AG09319 (cell line): ENCODE measurements at regions not wholly inside any gene's neighbourhood (a gene's known extent, or its start where the extent isn't known, plus 50 kb on each side); places are given as distances from the start of the nearest gene placed in this dataset.
"Not testable (repeated sequence)": the region's sequence is repeated elsewhere in the genome, so short reads cannot be mapped to it uniquely, and the experiment has no call there.

ENCODE experiments used
- DNase-seq: peaks from one replicate; pipeline ENCODE4 v3.0.0-alpha.2; 2010; ENCODE audit warnings: low read depth; ENCODE audit errors: extremely low read depth
- CTCF ChIP-seq: IDR thresholded peaks from 2 replicates; pipeline ENCODE4 v1.5.1; 2011; ENCODE audit warnings: low read depth, mild to moderate bottlenecking, inconsistent platforms, low read length, moderate library complexity

- no peak for TF ChIP-seq CTCF
- no peak for DNase-seq
These were observed 339.2 kb upstream of the ONECUT1 start for GRCh38 chr15:53129121-53129904.

GRCh38 chr15:53128652-53129051 lies 338.5 kb upstream of the ONECUT1 start:
- TF ChIP-seq CTCF = no peak
- no peak for DNase-seq

- TF ChIP-seq CTCF = no peak
- no peak for DNase-seq
These were observed 336.0 kb upstream of the ONECUT1 start for GRCh38 chr15:53126144-53126543.

- no peak for DNase-seq
- no peak for TF ChIP-seq CTCF
These were observed 332.7 kb upstream of the ONECUT1 start for GRCh38 chr15:53122818-53123217.

- DNase-seq = not testable (repeated sequence)
These were observed 326.8 kb upstream of the ONECUT1 start for GRCh38 chr15:53116915-53117314.

- DNase-seq = no peak
- no peak for TF ChIP-seq CTCF
These were observed 326.0 kb upstream of the ONECUT1 start for GRCh38 chr15:53116169-53116568.

- TF ChIP-seq CTCF = no peak
- no peak for DNase-seq
These were observed 325.4 kb upstream of the ONECUT1 start for GRCh38 chr15:53115563-53115962.

- DNase-seq = no peak
- TF ChIP-seq CTCF = no peak
These were observed 324.8 kb upstream of the ONECUT1 start for GRCh38 chr15:53114960-53115359.
